HG03442 (cell line): ENCODE measurements at regions not wholly inside any gene's neighbourhood (a gene's known extent, or its start where the extent isn't known, plus 50 kb on each side); places are given as distances from the start of the nearest gene placed in this dataset.

Experiments
- ATAC-seq: cut with Tn5 transposase; IDR thresholded peaks from one replicate; pipeline ENCODE4 v1.9.1; 2021; ENCODE audit warnings: mild to moderate bottlenecking, moderate library complexity; ENCODE audit not compliant: unreplicated experiment

DNA sequence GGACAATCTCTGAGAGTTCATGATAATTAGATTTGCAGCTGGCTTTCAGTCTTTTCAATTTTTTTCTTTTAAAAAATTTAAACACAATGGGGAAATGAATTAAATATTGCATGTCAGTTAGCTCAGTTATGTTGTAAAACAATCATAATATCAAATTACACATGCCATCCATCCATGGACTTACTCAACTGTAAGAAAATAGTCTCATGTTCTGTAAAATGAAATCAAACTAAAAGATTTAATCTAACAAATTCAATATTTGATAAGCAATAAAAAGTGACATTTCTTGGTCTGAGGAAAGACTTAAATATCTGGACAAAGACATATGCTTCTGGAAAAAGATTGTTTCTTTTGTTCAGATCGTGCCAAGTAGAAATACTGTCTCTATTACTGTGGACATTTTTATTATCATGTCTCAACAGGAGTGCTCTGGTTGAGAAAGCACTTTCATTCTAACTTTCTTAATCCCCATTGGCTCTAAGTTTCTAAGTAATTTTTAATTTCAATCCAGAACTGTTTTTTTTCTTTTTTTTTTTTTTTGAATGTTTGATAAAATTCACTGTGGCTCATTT lies 179.2 kb upstream of the FAM3C start:
- no peak for ATAC-seq

DNA sequence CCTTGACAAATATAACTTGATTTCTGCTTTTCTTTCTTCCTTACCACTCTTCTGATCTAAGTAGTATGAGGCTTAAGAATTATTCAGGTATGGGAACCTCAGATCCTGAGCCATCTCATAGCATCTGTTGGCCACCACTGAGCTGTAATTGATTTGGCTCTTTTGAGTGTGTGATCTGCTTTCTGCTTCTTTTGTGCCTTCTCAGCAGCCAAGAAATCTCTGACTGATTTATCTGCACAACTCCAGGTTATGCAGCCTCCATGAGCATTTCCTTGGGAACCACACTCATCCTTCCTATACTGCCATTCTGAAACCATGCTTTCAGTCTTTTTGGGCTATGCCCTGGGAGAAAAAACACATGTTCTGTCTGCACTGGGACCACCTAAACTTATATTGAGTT lies 178.0 kb upstream of the FAM3C start:
- ATAC-seq = no peak

DNA sequence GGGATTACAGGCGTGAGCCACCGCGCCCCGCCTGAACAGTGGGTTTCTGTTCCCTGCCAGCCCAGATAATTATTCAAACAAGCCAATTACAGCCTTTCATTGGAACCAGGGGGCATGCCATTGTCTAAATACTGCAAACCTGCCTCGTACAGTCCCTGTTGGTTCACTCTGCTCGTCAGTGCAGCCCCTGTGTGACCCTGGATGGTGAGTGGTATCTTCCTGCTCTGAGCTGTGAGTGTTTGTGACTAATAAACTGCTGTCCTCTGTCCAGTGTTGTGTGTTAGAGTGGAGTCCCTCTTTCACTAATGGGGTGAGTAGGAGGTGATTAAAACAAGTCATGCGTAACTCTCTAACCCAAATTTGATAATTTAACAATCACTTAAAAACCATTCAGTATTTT lies 176.5 kb upstream of the FAM3C start:
- no peak for ATAC-seq

DNA sequence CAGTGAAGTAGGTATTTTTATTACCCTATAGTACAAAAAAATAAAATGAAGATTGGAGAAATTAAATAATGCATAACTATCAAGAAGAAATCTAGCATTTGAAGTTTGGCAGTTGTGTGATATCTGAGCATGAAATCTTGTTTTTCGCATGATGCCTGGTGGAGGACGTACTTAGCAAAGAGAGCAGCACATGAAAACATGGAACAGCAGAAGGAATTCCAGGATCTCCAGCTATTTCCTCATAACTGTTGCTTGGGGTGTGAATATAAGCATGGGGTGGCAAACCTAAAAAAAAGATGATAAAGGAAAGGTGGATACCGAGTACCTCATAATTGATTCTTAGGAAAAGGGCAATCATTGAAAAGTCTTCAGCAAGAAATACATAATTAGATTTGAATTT lies 174.3 kb upstream of the FAM3C start:
- no peak for ATAC-seq

DNA sequence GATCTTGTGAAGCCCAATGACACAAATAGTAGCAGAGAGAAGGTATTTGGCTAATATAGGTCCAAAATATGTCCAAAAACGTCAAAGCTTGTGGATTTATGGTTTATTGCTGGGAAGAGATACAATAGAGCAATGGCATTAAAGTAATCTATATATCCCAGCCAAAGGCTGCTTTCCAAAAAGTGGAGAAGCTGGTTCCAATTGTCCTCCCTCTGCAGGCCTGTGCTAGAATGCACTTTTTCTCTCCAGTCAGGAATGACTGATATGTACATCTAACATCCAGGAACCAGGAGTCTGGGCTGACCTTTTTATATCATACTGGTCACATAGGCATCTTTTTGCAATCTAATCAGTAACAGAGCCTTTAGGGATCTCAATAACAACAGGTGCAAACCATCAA lies 167.1 kb upstream of the FAM3C start:
- no peak for ATAC-seq

DNA sequence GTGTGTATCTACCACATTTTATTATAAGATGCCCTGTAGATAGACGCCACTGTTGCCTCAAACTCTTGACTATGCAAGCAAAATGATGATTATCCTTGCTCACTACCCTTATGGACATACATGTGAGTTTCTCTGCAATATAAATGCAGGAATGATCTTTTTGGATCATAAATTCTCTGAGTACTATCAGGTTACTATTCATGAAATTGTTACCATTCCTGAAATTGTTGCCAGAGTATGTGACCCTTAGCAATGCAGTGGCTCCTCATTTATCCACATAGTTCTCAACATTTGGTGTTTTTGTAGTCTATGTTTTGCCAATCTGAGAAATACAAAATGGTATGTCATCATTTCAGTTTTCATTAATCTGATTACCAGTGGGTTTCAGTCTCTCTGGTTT lies 166.2 kb upstream of the FAM3C start:
- ATAC-seq = no peak

DNA sequence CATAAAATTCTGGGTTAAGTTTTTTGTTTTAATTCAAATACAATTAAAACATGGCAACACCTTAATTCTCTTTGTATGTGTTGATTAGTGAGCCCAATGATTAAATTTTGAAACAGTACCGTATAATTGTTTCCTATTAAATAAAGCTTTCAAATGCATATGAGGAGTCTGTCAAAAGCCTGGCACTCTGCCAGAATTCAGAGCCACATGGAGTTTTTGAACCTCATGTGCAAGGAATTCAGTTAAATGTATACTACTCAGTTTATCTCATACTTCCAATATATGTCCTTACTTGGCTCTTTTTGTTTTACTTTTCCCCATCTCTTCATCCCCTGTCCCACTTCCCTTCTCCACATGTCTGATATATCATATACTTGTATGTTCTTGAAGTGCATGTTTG lies 165.6 kb upstream of the FAM3C start:
- ATAC-seq = no peak

DNA sequence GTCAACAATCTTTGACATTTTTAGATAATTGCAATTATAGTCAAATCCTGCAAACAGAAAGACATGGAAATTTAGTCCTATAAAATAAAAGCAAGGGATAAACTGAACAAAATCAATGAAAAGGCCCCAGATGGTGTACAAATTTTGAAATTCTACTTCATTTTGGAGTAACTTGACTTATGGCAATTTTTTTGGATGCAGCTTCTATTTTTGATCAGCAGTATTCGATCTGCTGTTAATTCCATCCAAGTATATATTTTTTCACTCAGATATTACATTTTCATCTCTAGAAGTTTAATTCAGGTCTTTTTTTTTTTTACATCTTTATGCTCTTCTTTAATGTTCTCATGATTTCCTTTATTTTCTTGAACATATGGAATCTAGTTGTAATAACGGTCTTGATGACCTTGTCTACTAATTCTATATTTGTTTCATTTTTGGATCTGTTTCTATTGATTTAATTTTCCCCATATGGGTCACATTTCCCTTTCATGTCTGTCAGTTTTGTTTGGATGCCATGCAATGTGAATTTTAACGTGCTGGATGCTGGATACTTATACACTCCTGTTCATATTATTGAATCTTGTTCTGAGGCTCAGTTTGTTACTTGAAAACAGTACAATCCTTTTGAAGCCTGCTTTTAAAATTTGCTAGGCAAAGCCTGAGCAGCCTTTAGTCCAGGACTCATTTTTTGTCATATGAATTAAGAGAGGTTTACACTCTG lies 164.3 kb upstream of the FAM3C start:
- no peak for ATAC-seq

DNA sequence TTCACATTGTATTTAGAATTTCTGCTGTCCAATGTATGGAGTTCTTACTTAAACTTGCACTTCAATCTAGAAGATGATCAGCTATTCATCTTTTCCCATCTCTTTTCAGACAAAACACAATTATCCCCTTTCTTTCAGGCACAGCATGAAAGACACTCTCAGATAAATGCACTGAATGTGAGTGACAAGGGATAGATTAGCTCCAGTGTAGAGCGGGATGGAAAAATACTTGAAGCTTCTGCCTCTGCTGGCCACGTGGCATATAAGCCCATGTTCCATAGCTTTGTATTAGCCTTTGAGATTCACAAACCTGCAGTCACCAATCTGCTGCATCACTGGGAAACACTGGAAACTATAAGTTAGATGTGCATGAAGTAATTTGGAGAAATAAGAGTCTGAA lies 162.2 kb upstream of the FAM3C start:
- no peak for ATAC-seq

DNA sequence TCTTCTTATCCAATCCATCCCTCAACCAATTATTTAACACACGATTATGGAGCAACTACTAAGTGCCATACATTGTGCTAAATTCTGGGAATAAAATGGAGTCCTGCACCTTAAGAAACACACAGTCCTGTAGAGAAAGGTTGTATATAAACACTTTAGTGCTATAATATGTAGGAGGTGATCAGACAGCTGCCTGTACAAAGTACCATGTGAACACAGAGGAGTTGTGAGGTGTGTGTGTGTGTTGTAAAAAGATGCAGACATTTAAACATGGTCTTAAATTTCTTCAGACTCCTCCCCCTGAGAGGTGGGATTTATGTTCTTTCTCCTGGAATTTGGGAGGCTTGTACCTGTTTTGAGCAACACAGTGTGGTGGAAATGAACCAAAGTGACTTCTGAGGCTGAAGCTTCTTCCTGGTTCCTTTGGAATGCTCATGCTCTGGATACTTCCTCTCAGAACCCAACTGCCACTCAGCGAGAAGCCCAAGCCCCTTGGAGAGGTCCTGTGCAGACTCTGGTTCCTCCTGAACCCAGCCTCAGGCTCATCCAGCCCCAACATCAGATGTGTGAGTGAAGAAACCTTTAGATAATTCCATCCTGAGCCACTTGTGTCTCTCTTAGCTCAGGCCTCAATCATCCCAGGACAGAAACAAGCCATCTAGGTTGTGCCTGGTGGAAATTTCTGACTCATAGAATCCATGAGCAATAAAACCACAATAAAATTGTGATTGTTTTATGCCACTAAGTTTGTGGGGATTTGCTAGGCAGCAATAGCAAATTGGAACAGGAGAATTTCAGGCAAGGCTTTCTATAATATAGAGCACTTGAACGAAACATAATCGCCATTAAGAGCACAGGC lies 161.2 kb upstream of the FAM3C start:
- no peak for ATAC-seq

DNA sequence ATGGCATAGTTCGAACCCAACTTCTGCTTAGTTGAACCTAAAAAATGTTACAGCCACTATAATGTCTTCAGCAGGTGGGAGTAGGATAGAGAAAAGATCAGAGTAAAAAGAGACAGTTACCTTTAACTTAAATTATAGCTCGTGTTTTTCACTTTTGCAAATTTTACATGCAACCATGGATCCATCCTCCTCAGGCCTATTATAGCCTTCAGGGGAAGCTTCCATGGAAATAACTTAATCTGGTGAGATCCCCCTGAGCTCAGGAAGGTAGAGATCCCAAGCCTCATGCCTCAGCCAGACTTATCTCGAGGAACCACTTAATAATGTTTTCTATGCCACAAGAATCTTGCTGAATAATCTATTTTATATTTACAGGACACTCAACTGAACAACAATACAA lies 159.4 kb upstream of the FAM3C start:
- ATAC-seq = no peak

DNA sequence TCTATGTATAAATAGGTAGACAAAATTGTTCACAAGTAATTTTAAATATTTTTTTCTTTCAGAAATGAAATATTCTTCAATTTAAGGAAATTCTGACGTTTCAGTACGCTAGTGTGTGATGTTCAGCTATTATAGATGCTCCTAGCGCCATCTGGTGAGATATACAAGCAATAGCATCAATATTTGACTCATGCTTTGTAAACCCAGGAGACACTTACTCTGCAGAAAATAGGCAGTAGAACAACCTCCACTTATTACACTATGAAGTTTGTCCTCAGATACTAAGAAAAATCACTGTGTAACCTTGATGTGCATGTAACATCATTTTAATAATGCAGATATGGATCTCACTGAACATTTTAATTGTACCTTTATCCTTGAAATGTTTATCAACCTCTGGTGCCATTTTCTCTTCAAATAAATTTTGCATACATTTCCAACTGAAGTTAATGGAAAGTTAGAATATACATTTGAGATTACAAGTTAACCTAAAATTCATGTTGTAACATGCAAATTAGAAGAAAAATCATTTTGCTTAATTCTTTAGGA lies 151.5 kb upstream of the FAM3C start:
- peak; percentile 68 for ATAC-seq

DNA sequence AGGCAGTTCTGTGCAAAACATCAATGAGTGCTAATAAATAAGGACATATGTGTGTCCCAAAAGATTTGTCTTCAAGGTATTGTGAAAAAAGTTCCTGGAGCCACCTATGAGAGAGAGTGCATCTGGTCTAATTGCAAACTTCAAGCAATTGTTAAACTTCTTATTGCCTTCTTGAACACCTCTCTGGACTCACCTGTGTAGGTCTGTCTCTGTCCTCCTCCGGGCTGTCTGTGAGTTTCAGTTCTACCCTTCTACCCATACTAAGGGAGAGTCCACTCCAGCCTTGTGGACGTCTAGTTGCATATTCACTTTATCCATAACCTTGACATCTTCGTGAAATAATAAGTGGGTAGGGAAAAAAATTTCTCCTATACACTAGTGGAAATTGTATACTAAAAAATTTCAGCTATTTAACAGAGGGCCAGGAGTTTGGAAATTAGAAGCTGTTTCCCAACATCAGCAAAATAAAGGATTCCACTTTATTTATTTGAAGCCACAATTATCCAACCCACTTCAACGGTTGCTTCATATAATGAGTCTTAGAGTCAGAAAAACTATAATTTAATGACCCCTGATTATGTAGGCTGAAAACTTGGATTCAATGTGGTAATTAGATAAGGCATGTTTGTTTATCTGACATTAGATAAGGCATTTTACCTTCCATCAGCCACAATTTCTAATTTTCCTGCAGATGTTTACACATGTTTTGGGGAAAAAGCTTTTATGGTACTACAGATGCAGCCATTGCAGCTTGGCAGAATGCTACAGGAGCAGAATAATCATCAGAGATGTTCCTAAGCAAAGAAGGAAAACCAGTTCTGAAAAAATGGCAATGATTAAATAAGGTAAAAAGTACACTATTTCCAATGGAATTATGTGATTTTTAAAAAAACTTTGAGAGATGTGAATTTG lies 150.8 kb upstream of the FAM3C start:
- ATAC-seq = no peak

DNA sequence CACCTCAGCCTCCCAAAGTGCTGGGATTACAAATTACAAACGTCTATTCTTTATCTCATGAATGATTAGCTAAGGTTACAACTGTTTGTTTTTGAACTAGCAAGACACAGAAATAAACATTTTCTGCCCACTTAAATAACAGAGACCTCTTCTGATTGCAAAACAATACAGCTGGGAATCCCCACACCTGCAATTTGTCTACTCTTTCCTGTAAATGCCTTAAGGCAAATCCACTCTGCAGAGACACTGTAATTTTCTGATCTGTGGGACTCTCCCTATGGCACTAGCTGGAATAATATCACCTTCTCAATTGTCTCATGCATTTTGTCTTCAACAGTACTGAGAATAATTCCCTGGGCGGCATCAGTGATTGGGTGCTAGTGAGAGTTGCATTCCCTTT lies 149.3 kb upstream of the FAM3C start:
- no peak for ATAC-seq

DNA sequence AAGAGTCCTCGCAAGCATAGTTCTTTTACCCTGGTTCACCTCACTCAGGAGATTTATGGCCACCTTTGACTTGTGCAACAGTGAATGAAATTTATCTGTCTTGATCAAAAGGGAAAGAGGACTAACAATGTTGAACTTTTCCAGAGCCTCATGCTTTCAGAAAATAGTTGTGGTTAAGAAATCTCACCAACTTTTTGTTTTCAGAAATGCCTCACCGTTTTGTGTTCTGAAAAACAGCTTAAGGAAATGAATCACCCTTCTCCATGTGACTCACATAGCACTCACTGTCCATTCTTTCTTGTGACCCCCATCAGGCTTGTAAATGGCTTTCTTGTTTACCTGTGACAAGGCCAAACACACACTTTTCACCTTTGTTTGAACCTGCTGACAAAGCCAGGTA lies 148.6 kb upstream of the FAM3C start:
- ATAC-seq = peak; percentile 76

DNA sequence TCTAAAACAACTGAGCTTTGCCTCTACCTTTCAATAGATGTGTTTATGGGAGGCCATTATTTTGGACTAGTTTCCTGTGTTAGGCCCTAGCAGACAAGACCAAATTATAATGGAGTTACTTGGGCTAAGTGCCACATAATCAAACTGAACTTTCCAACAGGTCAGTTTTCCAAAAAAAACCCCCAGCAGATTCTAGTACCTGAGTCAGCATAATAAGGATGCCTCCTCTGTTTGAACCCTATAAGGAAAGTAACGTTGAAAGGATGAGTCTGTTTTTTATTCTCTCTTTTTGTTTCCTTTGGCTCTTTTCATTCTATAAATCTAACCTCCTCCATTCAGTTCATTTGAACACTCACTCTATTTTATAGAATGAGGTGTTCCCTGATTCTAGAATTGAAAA lies 148.1 kb upstream of the FAM3C start:
- no peak for ATAC-seq

DNA sequence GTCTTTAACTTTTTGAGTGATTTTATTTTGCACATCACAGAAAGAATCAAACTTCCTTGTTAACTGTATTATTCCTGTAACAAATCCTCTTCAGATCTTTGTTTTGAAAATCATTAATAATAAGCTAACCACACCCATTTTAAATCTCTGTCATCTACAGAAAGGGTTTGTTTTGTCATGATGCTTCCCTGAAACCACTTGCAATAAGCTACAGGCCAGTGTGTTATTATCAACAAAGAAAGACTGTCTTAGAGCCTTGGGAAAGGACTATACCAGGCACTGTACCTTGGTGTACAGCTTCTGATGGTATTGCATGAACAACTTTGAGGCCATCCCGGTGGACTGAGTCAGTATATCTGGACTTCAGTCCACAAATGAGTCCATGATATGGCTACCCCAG lies 145.3 kb upstream of the FAM3C start:
- no peak for ATAC-seq

DNA sequence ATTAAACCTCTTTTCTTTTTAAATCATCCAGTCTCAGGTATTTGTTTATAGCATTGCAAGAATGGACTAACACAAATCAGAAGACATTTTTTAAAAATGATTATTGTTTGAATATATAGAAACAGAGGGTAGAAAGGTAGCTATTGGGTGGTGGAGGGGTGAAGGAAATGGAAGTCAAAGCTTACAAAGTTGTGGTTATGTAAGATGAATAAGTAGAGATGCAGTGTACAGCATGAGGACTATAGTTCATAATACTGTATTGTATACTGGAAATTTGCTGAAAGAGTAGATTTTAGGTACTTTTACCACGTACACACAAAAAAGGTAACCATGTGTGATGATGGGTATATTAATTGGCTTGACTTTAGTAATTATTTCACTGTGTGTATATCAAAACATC lies 144.0 kb upstream of the FAM3C start:
- no peak for ATAC-seq

DNA sequence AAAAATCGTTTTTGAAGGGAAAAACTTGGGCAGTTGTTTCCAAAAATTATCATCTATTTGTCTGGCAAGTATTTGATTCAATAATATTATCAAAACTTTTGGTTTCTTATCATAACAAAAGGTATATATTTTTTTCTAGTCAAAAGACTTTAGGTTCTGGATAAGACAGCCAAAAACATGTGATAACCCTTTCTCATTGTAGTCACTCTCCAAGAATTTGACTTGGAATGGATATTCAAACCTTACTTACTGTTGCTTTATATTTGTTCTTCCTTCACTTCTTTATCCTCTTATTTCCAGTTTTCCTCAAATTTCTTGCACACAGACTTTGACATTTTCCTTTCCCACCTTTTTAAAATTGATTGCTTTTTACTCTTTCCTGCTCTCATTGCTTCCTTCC lies 140.9 kb upstream of the FAM3C start:
- no peak for ATAC-seq

DNA sequence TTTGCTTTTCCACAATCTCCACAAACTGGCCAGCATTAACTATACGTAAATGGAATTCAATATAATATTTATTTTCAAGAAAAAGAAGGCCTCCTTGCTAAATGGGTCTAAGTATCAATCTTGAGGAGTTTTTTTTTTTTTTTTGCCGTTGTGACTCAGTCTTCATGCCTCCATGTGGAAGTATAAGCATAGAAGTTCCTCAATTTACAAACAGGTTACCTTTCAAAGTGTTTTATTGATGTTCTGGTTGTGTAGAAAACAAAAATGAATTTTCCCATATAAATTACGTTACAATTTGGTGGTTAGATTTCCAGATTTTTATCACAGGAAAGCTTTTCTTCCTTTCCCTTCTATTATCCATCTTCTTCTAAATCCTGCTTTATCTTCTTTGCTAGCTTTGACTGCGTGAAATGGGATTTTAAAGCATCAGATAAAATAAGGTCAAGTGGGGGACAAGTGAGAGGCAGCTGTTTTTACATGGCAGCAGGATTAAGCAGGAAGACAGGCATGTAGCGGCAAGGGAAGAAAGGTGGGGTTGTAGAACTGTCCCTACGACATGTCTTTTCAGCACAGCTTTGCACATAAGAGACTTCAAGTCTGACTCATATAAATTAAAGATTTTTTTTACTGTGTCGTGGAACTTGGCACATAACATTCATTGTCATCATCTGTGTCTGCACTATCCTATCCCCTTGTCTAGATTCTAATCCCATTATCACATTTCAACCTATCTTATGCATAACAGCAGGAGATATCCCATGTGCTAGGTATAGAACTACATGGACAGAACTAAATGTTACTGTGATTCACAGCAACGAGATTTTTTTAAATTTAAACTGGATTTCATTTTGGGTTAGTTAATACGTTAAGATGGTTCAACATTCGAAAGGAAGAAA lies 135.3 kb upstream of the FAM3C start:
- no peak for ATAC-seq
